GM12878 (cell line): ENCODE measurements at regions not wholly inside any gene's neighbourhood (a gene's known extent, or its start where the extent isn't known, plus 50 kb on each side); places are given as distances from the start of the nearest gene placed in this dataset.

Source experiments
- ATAC-seq: fragments of 200-7000 bp; cut with Tn5 transposase; 3 replicates; pipeline ENCODE4 v1.9.1; 2020; ENCODE audit warnings: mild to moderate bottlenecking, moderate library complexity
- BruUV-seq: library from RNA; stranded (reverse); fragments of 400-500 nt; replicated peaks from 2 replicates; lab custom pipeline; 2021; lab: Mats Ljungman, UMichigan
- CTCF ChIA-PET: fragments of 300-600 bp; sonication (Branson Sonifier 250); formaldehyde crosslinking; extraction: SDS; loops from one replicate; lab custom pipeline; 2021; ENCODE audit warnings: inconsistent platforms; lab: Yijun Ruan, JAX
- POLR2A ChIA-PET: fragments of 350-600 bp; formaldehyde crosslinking; extraction: SDS; loops from one replicate; lab custom pipeline; 2021; ENCODE audit warnings: inconsistent platforms; lab: Charles Lee
- RAD21 ChIA-PET: fragments of 300-600 bp; sonication (Branson Sonifier 250); formaldehyde crosslinking; loops from one replicate; lab custom pipeline; 2023; ENCODE audit warnings: antibody characterized with exemption; ENCODE audit not compliant: unreplicated experiment; lab: Charles Lee
- SMC1A ChIA-PET: fragments of 300-600 bp; sonication (Branson Sonifier 250); formaldehyde crosslinking; loops from one replicate; lab custom pipeline; 2023; ENCODE audit not compliant: unreplicated experiment, uncharacterized antibody; lab: Charles Lee
- DNase-seq: peaks from one replicate; pipeline ENCODE4 v3.0.0-alpha.2; 2011; ENCODE audit warnings: low read depth, low spot score
- FAIRE-seq: peaks from 3 replicates; lab custom pipeline; 2011; peaks lifted over from hg19 to GRCh38; lab: Jason Lieb, UNC
- H2AFZ ChIP-seq: 2 replicates; pipeline ENCODE4 v1.6.0; 2011; ENCODE audit warnings: low read depth, low read length, control low read depth; ENCODE audit not compliant: control insufficient read depth
- H3K27ac ChIP-seq: 2 replicates; pipeline ENCODE4 v1.5.1; 2011; ENCODE audit warnings: control low read depth; ENCODE audit not compliant: control insufficient read depth, insufficient read depth
- H3K27me3 ChIP-seq, 2 experiments: replicated peaks in 1 of 2; 2 replicates each; pipeline versions ENCODE4 v1.6.0 to v1.6.1; 2011; ENCODE audit warnings: low read length in 1 of 2; ENCODE audit not compliant: control insufficient read depth in 2 of 2, insufficient read depth in 2 of 2
- H3K36me3 ChIP-seq, 2 experiments: 2 replicates each; pipeline ENCODE4 v1.5.1; 2011; ENCODE audit warnings: low read length in 1 of 2; ENCODE audit not compliant: control insufficient read depth in 2 of 2, insufficient read depth in 2 of 2
- H3K4me1 ChIP-seq: 2 replicates; pipeline ENCODE4 v1.6.1; 2011; ENCODE audit warnings: mild to moderate bottlenecking, low read length, moderate library complexity, mixed read lengths; ENCODE audit not compliant: control insufficient read depth, insufficient read depth
- H3K4me2 ChIP-seq: 2 replicates; pipeline ENCODE4 v1.6.0; 2011; ENCODE audit warnings: control low read depth; ENCODE audit not compliant: control insufficient read depth, insufficient read depth
- H3K4me3 ChIP-seq: fragments of 200-600 bp; sonication (generic); 2 replicates; pipeline ENCODE4 v1.5.1; 2016
- H3K79me2 ChIP-seq: 2 replicates; pipeline ENCODE4 v1.6.0; 2011; ENCODE audit warnings: low read length; ENCODE audit not compliant: control insufficient read depth, insufficient read depth
- H3K9ac ChIP-seq: 2 replicates; pipeline ENCODE4 v1.8.0; 2011; ENCODE audit warnings: low read length, control low read depth, mixed read lengths; ENCODE audit not compliant: control insufficient read depth, insufficient read depth
- H3K9me3 ChIP-seq: replicated peaks from 3 replicates; pipeline ENCODE4 v1.5.1; 2011; ENCODE audit warnings: mild to moderate bottlenecking, low read length; ENCODE audit not compliant: control insufficient read depth, insufficient read depth
- H4K20me1 ChIP-seq: 2 replicates; pipeline ENCODE4 v1.6.0; 2011; ENCODE audit not compliant: control insufficient read depth, insufficient read depth
- ATF3 ChIP-seq: IDR thresholded peaks from 2 replicates; pipeline ENCODE4 v1.6.1; 2011; ENCODE audit warnings: low read depth, mild to moderate bottlenecking, low read length, moderate library complexity, borderline replicate concordance; ENCODE audit errors: extremely low read depth
- ATF7 ChIP-seq: fragments of 450-650 bp; IDR thresholded peaks from 2 replicates; pipeline ENCODE4 v1.6.1; 2016; ENCODE audit warnings: low read depth, mild to moderate bottlenecking
- DPF2 ChIP-seq: fragments of 450-650 bp; IDR thresholded peaks from 2 replicates; pipeline ENCODE4 v1.6.1; 2017; ENCODE audit warnings: mild to moderate bottlenecking
- EGR1 ChIP-seq, 2 experiments: IDR thresholded peaks; 1 replicate in 1 of 2; 2 replicates in 1 of 2; pipeline ENCODE4 v1.6.1; 2011 to 2012; ENCODE audit warnings: low read depth in 2 of 2, low read length in 2 of 2, borderline replicate concordance in 1 of 2, mild to moderate bottlenecking in 1 of 2, moderate library complexity in 1 of 2
- EP300 ChIP-seq, 2 experiments: fragments of 150-350 bp in 1 of 2; IDR thresholded peaks; 2 replicates each; pipeline ENCODE4 v1.6.1; 2011 to 2012; ENCODE audit warnings: low read depth in 2 of 2, low read length in 2 of 2, borderline replicate concordance in 1 of 2, improper control_type of control experiment in 1 of 2, inconsistent platforms in 1 of 2; ENCODE audit not compliant: control insufficient read depth in 1 of 2
- KDM1A ChIP-seq: fragments of 200-600 bp; sonication (generic); IDR thresholded peaks from 2 replicates; pipeline ENCODE4 v1.6.1; 2016; ENCODE audit warnings: borderline replicate concordance
- MEF2B ChIP-seq: fragments of 450-650 bp; IDR thresholded peaks from 2 replicates; pipeline ENCODE4 v1.6.1; 2018; ENCODE audit warnings: mild to moderate bottlenecking, moderate library complexity; ENCODE audit not compliant: partially characterized antibody, poor library complexity, severe bottlenecking
- MTA2 ChIP-seq: fragments of 450-650 bp; IDR thresholded peaks from 2 replicates; pipeline ENCODE4 v1.6.1; 2016; ENCODE audit warnings: low read depth, mild to moderate bottlenecking, moderate library complexity
- RELB ChIP-seq: fragments of 450-650 bp; IDR thresholded peaks from 2 replicates; pipeline ENCODE4 v1.6.1; 2017; ENCODE audit warnings: low read depth, mild to moderate bottlenecking, moderate library complexity
- RUNX3 ChIP-seq: IDR thresholded peaks from 2 replicates; pipeline ENCODE4 v1.6.1; 2012; ENCODE audit warnings: low read length, inconsistent platforms
- WGBS: methylation state at CpG from one replicate; pipeline ENCODE4 v1.1.6; 2016; ENCODE audit warnings: low lambda C conversion rate; ENCODE audit not compliant: insufficient replicate concordance, insufficient coverage; ENCODE audit errors: missing lambda C conversion rate; 5-methylcytosine and 5-hydroxymethylcytosine counted together
- in situ Hi-C: fragments of 300-500 bp; cut with MboI; formaldehyde crosslinking; loops from 9 replicates; pipeline ENCODE4 v1.14.3; 2018; ENCODE audit warnings: mixed read lengths
- intact Hi-C: fragments of 100-400 bp; cut with micrococcal nuclease; formaldehyde crosslinking; loops from one replicate; pipeline ENCODE4 v1.14.2; 2022; ENCODE audit not compliant: unreplicated experiment

DNA sequence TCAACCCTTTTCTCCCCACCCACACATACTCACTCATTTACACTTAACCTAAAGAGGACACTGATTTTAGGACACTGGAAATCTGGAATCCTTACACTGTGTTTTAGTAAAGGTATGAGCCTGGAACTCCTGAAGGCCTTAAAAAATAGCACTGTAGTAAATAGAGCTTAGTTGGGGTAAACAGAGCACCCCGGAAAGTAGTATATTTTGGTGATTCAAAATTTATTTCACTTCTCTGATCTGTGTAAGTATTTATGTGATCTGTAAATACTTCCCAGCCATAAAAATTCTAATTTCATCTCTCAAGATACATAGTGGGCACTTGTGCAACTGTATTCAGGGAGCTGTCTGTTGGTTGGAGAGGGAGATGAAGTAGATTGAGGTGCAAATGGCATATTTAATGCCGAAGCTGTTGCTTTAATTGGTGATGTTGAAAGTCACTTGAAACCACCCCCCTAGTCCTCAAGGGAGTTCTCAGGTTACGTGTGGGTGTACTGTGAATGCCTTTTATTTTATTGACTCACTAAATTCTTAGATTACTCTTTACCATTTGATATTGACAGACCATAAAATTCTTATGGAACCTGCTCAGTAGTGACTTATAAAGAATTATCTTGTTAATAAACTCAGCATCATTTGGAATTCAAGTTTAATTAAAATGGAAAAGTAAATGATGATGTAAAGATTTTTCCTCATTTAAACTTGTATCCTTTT lies 154.9 kb downstream of the SOX4 start:
- no peak overlapping the region for H2AFZ ChIP-seq

More for the DNA sequence above, 154.9 kb downstream of the SOX4 start:
- ATAC-seq (peak; percentile 80), DNase-seq (no peak), FAIRE-seq (no peak)
- no TSS peak for BruUV-seq
- Histone ChIP-seq H4K20me1 (no peaks in the 10 kb centered on the region), H3K9ac (no peak overlapping the region), H3K4me3 (no peak overlapping the region), H3K79me2 (no peaks in the 10 kb centered on the region), H3K27me3 (no peaks in the 10 kb centered on the region; a peak in 1 of 4 replicates), H3K27ac (no peak overlapping the region), H3K4me1 (no peaks in the 10 kb centered on the region), H3K9me3 (no peaks in the 10 kb centered on the region), H3K4me2 (no peak overlapping the region), H3K36me3 (no peaks in the 10 kb centered on the region)
- SMC1A ChIA-PET = interaction anchor here (1.0 to 1.2 kb wide), 3 partner anchors 68 to 1184 kb away, joined by 3 read pairs; no protein-coding TSS in a partner anchor
- intact Hi-C loops = no loop called here
- in situ Hi-C loops = no loop called here
- POLR2A ChIA-PET = interaction anchor here (0.5 kb wide), 1 partner anchor 11 kb away, joined by 4 read pairs; no protein-coding TSS in a partner anchor
- TF ChIP-seq EGR1 (IDR thresholded peaks at IDR 0.05; ENCODE audit: borderline replicate concordance in 1 of 2, low read depth in 2 of 2, low read length in 2 of 2) (peak in 1 of 2 experiments; percentile 35; a peak in 1 of 3 replicates), MEF2B (peak; percentile 92), RELB (peak; percentile 31; the same call in 1 of the 2 replicates), MTA2 (peak; percentile 65; the same call in 1 of the 2 replicates), DPF2 (peak; percentile 39; the same call in 1 of the 2 replicates), EP300 (IDR thresholded peaks at IDR 0.05; ENCODE audit: borderline replicate concordance in 1 of 2, control insufficient read depth in 1 of 2, low read depth in 2 of 2, low read length in 2 of 2) (peak in 1 of 2 experiments; percentile 55; a peak in 1 of 4 replicates), KDM1A (no peak), ATF3 (no peak), ATF7 (peak; percentile 22; the same call in 1 of the 2 replicates), RUNX3 (peak; percentile 44; the same call in 1 of the 2 replicates)
- RAD21 ChIA-PET = interaction anchor here (0.6 to 0.8 kb wide), 2 partner anchors 16 to 320 kb away, joined by 3 read pairs; no protein-coding TSS in a partner anchor
- 10% methylated on average over 3 of the region's 3 CpGs for WGBS
- CTCF ChIA-PET = interaction anchor here (0.6 kb wide), 1 partner anchor 932 kb away, joined by 3 read pairs; no protein-coding TSS in a partner anchor
